Left ventricle myocardium inferior (tissue), 1 donor: ENCODE measurements at regions not wholly inside any gene's neighbourhood (a gene's known extent, or its start where the extent isn't known, plus 50 kb on each side); places are given as distances from the start of the nearest gene placed in this dataset.

Experiments
- DNase-seq: peaks from one replicate; pipeline ENCODE4 v3.0.0-alpha.2; 2020
- H3K27ac ChIP-seq: fragments of 200-600 bp; replicated peaks from 2 replicates; pipeline ENCODE4 v1.8.0; 2021
- H3K27me3 ChIP-seq: fragments of 200-600 bp; 2 replicates; pipeline ENCODE4 v1.8.0; 2021; ENCODE audit warnings: low read depth
- H3K36me3 ChIP-seq: fragments of 200-600 bp; 2 replicates; pipeline ENCODE4 v1.8.0; 2021
- H3K4me1 ChIP-seq: fragments of 200-600 bp; 2 replicates; pipeline ENCODE4 v1.8.0; 2021
- H3K4me3 ChIP-seq: fragments of 200-600 bp; 2 replicates; pipeline ENCODE4 v1.8.0; 2021; ENCODE audit warnings: mild to moderate bottlenecking, moderate library complexity
- H3K9me3 ChIP-seq: fragments of 200-600 bp; replicated peaks from 2 replicates; pipeline ENCODE4 v1.8.0; 2021
- intact Hi-C: fragments of 100-400 bp; cut with micrococcal nuclease; formaldehyde crosslinking; loops from one replicate; pipeline ENCODE4 v1.11.0; 2022
- TF ChIP-seq, protein P1 (sequence below): fragments of 200-600 bp; IDR thresholded peaks from 2 replicates; pipeline ENCODE4 v1.8.0; 2021; ENCODE audit warnings: antibody characterized with exemption, mild to moderate bottlenecking, borderline replicate concordance
- donor health status: DM: no; HTN: yes; CAD: no; lungs with severe emphysema.

DNA sequence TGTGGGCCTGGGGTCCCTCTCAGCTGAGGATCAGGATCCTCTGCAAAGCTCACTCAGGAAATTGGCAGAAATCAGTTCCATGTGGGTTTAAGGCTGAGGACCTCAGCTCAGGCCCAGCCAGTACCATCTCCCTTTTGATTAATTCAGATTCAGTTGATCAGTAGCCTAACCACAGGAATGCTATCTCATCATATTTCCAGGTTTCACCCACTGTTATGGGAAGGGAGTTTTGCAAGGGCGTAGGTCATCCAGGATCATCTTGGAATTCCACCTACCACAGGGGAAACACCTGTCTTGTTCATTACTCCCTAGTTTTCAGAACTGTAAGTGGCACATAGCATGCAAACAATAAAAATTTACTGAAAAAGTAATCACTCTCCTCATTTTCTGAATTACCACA lies 399.5 kb upstream of the CNTN3 start:
- TF ChIP-seq, protein P1, sequence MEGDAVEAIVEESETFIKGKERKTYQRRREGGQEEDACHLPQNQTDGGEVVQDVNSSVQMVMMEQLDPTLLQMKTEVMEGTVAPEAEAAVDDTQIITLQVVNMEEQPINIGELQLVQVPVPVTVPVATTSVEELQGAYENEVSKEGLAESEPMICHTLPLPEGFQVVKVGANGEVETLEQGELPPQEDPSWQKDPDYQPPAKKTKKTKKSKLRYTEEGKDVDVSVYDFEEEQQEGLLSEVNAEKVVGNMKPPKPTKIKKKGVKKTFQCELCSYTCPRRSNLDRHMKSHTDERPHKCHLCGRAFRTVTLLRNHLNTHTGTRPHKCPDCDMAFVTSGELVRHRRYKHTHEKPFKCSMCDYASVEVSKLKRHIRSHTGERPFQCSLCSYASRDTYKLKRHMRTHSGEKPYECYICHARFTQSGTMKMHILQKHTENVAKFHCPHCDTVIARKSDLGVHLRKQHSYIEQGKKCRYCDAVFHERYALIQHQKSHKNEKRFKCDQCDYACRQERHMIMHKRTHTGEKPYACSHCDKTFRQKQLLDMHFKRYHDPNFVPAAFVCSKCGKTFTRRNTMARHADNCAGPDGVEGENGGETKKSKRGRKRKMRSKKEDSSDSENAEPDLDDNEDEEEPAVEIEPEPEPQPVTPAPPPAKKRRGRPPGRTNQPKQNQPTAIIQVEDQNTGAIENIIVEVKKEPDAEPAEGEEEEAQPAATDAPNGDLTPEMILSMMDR = no peak
- intact Hi-C loops = no loop called here
- H3K27ac ChIP-seq = no peak overlapping the region
- no peaks in the 10 kb centered on the region for H3K9me3 ChIP-seq
- no peak overlapping the region for H3K4me3 ChIP-seq
- no peak for DNase-seq
- H3K4me1 ChIP-seq = no peaks in the 10 kb centered on the region
- no peaks in the 10 kb centered on the region for H3K27me3 ChIP-seq
- H3K36me3 ChIP-seq = no peaks in the 10 kb centered on the region

DNA sequence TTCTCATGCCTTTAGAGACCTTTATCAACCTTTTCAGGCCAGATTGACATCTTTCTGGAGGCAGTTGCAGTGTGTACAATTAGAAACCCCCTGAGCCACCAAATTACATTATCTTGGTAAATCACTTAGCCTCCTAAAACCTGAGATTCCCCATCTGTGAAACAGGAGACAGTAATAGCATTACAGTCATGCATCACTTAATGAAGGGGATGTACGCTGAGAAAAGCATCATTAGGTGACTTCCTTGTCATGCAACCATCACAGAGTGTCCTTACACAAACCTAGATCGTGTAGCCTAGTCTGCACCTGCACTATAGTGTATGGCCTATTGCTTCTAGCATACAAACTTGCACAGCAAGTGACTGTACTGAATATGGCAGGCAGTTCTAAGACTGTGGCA lies 400.8 kb upstream of the CNTN3 start:
- TF ChIP-seq, protein P1 = no peak
- no peaks in the 10 kb centered on the region for H3K4me1 ChIP-seq
- intact Hi-C loops = no loop called here
- no peaks in the 10 kb centered on the region for H3K27me3 ChIP-seq
- no peak for DNase-seq
- H3K4me3 ChIP-seq = no peak overlapping the region
- H3K36me3 ChIP-seq = no peaks in the 10 kb centered on the region
- no peaks in the 10 kb centered on the region for H3K9me3 ChIP-seq
- no peak overlapping the region for H3K27ac ChIP-seq

- TF ChIP-seq, protein P1 = no peak
- intact Hi-C loops = no loop called here
- Histone ChIP-seq H3K27ac (no peak overlapping the region), H3K4me1 (no peaks in the 10 kb centered on the region), H3K9me3 (no peaks in the 10 kb centered on the region), H3K36me3 (no peaks in the 10 kb centered on the region), H3K4me3 (no peak overlapping the region), H3K27me3 (no peaks in the 10 kb centered on the region)
- DNase-seq = no peak
Observed at GRCh38 chr3:75035146-75035545, 420.7 kb upstream of the CNTN3 start.

DNA sequence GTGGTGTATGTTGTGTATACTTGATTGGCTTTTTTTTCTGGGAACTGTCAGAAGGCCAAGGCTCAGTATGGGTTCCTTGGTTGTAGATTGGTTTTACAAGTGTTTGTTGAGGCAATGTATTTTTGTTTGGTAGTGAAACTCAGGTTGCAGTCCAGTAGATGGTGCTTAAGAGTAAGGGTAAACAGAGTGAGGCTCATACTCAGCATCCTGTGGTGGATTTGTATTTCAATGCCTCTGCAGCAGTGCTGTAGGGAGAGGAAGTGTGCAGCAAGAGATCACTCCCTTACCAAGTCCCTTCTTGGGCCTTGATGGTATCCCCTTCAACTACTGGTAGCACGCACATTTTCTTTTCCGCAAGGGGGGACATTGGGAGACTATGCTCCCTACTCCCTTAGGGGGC lies 428.5 kb upstream of the CNTN3 start:
- Histone ChIP-seq H3K4me3 (no peak overlapping the region), H3K9me3 (peaks cover 28% of the 10 kb centered on the region), H3K4me1 (no peaks in the 10 kb centered on the region), H3K27ac (no peak overlapping the region), H3K36me3 (no peaks in the 10 kb centered on the region), H3K27me3 (no peaks in the 10 kb centered on the region)
- no peak for DNase-seq
- TF ChIP-seq, protein P1 = no peak
- intact Hi-C loops = no loop called here

DNA sequence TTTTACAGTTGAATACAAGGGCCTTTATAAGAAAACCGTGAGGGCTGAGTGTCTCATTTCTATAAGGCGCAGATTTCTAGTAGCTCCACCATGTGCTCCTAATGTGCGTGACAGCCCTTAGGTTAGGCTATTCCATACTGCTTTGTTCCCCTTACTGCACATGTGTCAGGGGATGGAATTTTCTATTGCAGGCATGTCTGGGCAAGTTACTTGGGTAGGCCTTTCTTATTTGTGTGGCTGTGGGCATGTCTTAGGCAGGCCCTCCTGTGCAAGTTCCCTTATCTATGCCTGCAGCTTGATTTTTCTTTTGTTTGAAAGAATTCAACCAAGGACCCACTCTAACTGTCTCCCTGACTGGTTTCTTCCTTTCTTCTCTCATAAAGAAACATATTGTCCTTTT lies 434.2 kb upstream of the CNTN3 start:
- no peak for DNase-seq
- H3K27ac ChIP-seq = no peak overlapping the region

More for the DNA sequence above, 434.2 kb upstream of the CNTN3 start:
- Histone ChIP-seq H3K27me3 (no peaks in the 10 kb centered on the region), H3K36me3 (no peaks in the 10 kb centered on the region), H3K4me1 (no peaks in the 10 kb centered on the region), H3K9me3 (peaks cover 14% of the 10 kb centered on the region), H3K4me3 (no peak overlapping the region)
- TF ChIP-seq, protein P1 = no peak
- intact Hi-C loops = no loop called here
